ENCODE measurements at regions not wholly inside any gene's neighbourhood (a gene's known extent, or its start where the extent isn't known, plus 50 kb on each side); places are given as distances from the start of the nearest gene placed in this dataset.
"Not testable (repeated sequence)": the region's sequence is repeated elsewhere in the genome, so short reads cannot be mapped to it uniquely, and the experiment has no call there.

DNA sequence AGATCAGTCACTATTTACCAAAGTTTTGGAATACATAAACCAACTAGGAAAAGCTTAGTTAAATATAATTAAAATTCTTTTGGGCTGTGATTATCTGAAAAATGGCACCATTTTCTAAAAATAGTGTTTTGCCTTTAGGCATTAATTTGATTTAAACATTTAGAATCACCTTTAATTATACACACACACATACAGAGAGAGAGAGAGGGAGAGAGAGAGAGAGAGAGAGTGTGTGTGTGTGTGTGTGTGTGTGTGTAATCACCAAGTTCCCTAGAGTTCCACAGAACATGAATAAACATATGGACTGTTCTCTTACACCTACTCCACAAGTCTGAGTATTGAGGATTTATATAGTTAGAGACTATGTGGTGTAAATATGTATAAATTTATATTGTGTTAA, 141.2 kb upstream of the ATXN1 start:
- no peak for DNase-seq

DNA sequence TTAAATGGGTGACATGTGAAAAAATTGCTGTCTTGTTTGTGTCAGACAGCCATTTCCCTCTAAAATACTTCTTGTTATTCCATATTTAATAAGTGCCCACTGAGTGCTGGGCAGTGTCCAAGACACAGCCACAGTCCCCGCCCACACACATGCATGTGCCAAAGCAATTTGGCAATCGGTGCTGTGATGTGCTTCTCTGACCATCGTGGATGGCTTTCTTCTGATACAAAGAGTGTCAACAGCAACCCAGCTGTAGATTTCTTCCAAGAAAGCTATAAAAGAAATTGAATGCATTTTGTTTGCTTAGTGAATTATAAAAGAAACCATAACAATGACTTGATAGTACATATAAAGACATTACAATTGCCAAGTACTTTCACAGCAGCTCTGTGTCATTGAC, 140.5 kb upstream of the ATXN1 start:
- DNase-seq: peak; percentile 40

DNA sequence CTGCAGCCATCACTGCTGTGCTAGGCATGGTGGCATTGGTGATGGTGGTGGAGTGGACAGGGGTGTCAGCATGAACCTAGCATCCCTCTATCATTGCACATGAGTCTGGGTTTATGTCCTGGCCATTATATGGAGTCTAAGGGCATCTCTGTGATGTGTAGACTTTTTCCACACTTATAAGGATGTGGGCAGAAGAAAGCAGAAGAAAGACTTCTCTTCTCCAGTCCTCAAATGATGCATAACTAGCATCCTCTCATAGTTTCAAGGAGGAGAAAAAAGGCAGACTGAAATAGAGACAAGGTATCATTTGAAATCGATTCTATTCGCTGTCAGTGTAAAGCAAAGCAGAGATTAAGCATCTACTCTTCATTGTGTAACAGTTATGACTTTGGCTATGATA, 140.0 kb upstream of the ATXN1 start:
- DNase-seq: no peak

DNA sequence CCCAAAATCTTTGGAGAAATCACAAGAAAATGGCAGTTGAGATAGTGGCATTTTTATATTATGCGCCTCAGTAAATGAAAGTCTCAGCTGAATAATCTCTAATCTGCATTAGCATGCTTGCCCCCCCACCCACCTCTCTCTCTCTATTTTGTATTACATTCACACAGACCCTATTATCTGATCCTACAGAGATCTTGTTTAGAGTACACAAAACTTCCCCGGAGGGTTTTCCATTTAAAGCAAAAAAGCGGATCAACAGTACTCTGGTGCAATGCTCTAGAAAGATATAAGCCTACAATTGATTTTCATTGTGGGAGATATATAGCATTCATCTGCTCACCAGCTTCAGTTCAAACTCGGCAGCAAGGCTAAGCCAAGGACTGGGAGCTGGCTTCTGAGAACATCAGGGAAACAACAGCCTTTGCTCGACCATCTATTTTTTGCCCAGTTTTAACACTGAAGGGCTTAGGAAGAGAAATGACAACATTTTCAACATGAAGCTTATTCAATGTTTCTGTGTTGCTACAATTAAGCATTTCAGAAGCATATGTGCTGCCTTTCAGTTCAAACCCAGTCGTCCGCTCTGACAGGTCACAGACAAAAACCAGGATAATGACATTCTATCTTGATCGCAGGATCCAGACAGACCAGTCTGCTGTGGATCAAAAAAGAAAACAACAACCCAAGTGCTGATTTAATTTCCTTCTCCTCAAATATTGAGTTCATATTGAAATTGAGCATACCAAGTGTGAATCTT, 137.6 kb upstream of the ATXN1 start:
- DNase-seq: no peak

DNA sequence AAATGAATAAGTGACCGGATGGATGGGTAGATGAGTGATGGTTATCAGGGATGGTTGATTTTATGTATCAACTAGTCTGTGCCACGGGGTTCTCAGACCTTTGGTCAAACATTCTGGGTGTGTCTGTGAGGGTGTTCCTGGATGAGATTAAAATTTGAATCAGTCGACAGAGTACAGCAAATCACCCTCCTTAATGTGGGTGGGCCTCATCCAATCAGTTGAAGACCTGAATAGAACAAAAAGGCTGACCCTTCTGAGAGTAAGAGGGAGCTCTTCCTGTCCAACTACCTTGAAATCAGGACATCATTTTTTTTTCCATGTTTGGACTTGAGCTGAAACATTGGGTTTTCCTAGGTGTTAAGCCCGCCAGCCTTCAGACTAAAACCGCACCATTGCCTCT, 136.4 kb upstream of the ATXN1 start:
- no peak for DNase-seq

DNA sequence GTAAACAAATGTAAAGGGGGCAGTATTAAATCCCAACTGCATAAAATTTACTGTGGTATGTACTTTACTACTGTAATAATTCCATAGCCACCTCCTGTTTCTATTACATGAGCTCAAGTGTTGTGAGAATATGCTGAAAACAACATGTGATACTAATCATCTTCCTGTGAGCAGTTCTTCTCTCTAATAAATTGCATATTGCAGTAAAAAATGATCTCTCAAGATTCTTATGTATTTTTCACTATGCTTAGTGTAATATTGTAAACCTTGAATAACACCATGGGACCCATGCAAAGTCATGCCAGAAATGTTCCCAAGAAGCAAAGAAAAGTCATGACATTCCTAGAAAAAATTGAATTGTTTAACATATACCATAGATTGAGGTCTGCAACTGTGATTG, 133.0 kb upstream of the ATXN1 start:
- no peak for DNase-seq

DNA sequence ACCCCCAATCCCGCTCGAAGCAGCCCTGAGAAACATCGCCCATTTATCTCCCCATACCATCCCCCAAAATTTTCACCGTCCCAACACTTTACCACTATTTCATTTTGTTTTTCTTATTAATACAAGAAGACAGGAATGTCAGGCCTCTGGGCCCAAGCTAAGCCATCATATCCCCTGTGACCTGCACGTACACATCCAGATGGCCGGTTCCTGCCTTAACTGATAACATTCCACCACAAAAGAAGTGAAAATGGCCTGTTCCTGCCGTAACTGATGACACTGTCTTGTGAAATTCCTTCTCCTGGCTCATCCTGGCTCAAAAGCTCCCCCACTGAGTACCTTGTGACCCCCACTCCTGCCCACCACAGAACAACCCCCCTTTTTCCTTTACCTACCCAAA, 129.8 kb upstream of the ATXN1 start:
- not testable (repeated sequence) for DNase-seq

DNA sequence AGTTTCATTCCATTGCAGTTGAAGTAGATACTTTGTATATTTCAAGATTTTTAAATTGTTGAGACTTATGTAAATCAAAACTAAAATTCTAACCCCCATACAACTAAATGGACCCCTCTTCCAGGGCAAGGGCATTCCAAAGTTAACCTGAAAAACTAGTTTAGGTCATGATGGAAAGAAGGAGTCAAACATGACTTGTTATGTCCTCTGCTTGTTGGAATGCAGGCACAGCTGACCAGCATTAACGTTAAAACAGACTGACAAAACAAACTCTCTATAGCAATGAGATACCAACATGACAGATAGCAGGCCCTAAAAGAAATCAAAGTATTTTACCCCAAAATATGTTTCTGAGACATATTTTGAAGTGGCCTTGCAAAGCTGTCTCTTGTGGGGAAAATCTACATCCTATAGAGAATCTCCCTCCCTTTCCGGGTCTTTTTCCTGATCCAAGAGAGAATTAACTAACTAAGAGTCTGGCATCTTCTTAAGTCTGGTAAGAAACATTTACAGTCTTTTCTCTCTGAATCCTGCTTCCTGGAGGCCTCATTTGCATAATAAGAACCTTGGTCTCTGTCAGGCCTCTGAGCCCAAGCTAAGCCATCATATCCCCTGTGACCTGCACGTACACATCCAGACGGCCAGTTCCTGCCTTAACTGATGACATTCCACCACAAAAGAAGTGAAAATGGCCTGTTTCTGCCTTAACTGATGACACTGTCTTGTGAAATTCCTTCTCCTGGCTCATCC, 124.3 kb upstream of the ATXN1 start:
- DNase-seq: no peak

DNA sequence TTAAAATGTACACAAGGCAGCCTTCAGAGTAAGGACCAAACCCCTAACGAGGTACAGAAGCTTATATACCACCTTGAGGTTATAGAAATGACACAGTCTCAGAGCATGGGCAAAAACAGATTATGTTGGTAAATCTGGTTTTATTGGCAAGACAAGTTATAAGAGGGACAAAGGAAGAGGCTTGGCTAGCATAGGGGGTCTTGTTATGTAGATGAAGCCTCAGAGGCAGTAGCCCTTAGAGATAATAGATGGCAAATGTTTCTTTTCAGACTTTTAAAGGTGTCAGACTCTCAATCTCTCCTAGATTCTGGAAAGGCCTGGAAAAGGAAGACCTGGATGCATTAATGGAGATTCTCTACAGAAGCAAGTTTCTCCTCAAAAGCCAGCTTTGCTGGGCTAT, 123.3 kb upstream of the ATXN1 start:
- no peak for DNase-seq

DNA sequence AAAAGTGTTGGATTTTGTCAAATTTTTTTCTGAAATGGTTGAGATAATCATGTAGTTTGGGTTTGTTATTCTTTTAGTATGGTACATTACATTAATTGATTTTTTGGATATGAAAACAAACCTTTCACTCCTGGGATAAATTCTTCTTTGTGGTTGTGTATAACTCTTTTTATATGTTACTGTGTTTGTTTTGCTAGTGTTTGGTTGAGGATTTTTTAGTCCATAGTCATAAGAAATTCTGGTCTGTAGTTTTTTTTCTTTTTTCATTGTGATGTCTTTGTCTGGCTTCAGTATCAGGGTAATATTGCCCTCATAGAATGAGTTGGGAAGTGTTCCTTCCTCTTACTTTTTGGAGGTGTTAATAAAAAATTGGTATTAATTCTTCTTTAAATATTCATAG, 122.2 kb upstream of the ATXN1 start:
- no peak for DNase-seq

DNA sequence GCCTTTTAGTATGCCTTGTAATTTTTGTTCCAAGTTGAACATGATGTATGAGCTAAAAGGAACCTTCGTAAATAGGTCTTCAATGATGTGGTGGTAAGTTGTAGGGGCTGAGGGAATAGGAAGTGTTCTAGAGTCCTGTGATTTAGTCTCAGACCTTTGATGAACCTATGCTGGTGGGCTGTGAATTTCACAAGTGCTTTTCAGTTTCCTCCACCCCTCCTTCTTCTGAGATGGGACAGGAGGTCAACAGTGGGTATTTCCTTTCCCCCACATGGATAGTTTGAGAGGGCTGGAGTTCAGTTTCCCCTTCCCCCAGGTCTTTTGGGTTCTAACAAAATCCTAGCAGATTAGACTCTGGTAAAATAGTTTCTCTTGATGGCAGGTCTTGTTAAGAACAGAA, 121.0 kb upstream of the ATXN1 start:
- no peak for DNase-seq

DNA sequence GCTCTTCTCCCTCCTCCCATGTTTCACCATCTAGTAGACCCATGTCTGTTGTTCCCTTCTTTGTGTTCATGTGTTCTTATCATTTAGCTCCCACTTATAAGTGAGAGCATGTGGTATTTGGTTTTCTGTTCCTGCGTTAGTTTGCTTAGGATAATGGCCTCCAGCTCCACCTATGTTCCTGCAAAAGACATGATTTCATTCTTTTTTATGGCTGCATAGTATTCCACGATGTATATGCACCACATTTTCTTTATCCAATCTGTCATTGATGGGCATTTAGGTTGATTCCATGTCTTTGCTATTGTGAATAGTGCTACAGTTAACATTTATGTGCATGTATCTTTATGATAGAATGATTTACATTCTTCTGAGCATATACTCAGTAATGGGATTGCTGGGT, 115.6 kb upstream of the ATXN1 start:
- DNase-seq: not testable (repeated sequence)

DNA sequence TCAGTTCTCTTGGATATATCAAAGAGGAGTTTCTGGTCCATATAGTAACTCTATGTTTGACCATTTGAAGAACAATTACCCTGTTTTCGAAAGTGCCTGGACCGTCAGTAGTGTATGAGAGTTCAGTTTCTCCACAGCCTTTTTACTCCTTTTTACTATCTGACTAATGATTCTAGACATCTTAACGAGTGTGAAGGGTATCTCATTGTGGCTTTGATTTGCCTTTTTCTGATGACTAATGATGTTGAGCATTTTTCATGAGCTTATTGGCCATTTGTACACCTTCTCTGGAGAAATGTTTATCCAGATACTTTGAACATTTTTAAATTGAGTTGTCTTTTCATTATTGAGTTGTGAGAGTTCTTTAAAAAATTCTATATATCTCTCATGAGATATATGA, 114.9 kb upstream of the ATXN1 start:
- no peak for DNase-seq

DNA sequence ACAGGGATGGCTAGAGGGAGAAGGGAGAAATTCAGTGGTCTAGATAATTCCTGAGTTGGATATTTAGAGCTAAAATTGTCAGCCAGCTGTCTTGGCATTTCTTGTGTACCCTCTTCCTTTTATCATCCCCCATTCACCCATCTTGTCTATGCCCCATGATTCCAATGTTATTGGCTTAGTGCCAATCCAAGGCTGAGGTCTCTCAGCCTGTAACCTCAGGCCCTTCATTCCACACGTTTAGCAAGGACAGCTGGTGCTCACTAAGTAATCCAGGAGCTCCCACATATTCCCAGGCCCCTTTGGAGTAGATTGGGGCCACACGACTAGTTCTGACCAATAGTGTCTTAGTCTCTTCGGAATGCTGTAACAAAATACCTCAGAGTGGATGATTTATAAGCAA, 112.4 kb upstream of the ATXN1 start:
- peak; percentile 18 for DNase-seq

DNA sequence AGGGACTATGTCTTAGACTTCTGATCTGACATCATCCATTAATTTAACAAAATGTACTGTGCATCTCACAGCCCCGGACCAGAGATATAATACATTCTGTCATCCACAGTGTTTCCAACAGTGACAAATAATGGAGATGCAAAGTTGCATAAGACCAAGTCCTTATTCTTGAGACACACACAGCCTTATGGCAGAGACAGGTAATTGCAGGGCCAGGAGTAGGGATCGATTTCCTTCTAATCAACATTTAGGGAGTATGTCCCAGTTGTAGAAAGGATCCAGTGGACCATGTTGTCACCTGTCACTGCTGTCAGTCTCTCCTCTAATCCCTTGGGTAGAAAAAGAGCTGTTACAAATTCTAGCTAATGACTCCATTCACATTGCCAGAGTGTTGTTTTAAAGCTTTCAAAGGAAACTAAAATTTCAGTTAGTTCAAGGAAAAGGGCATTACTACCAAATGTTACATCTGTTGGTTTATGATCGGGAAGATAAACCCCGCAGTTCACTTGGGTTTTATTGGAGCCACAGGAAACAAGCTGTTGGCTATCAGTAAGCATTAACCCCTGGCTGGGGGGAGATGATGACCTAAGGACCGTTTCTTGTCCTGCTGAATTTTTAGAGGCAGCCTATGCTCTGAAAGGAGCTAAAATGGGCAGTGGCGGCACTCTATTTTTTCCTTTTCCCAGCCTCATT, 111.4 kb upstream of the ATXN1 start:
- DNase-seq: peak; percentile 86

DNA sequence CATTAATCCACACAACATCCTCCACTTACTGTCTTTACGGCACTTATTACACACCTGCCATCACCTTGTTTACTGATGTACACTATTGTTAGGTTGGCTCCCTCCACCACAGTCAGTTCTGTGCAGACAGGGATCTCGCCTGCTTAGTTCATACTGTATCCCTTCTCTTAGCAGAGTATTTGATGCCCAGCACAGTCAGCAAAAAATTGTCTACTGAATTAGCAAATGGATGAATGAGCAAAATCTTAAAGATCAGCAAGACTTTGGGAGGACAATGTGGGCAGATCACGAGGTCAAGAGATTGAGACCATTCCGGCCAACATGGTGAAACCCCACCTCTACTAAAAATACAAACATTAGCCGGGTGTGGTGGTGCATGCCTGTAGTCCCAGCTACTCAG, 109.8 kb upstream of the ATXN1 start:
- no peak for DNase-seq

DNA sequence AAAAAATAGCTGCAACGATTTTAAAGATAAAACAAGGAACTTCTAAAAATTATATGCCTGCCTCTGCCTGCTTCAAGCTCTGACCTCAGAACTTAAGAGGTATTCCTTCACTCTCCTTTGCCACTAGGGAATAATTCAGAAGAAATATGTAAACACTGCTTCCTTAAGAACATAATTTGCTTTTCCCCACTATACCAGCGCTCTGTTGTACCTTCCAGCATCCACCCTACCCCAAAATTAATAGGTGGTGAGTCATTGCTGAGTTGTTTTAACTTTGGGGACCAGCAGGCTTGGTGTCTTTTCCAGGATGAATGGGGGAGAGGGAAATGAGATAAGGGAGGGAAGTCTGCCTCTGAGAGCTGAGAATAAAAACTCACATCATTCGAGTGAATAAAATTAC, 107.7 kb upstream of the ATXN1 start:
- DNase-seq: peak; percentile 29

DNA sequence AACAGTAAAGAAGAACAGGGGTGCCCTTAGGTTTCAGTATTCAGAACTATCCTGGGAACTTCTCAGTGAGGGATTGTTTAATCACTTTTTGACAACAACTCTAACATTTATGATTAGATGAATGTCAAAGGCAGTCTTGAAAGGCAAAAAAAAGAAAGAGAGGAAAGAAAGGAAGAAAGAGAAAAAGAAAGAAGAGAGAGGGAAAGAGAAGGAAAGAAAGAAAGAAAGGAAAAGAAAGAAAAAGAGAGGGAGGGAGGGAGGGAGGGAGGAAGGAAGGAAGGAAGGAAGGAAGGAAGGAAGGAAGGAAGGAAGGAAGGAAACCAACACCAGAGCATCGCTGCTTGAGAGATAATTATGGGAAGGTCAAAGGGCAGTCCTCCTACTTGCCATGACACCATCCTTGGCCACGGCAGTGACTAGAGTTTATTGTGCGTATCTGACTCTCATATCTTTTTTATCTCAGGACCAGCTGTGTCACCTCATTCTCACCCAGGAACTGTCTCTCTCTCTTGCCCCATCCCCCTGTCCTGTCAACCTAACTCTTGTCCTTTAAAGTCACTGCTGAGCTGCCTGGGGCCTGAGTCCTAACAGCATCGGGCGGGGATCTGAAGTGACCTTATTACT, 96.8 kb upstream of the ATXN1 start:
- DNase-seq: peak; percentile 47

DNA sequence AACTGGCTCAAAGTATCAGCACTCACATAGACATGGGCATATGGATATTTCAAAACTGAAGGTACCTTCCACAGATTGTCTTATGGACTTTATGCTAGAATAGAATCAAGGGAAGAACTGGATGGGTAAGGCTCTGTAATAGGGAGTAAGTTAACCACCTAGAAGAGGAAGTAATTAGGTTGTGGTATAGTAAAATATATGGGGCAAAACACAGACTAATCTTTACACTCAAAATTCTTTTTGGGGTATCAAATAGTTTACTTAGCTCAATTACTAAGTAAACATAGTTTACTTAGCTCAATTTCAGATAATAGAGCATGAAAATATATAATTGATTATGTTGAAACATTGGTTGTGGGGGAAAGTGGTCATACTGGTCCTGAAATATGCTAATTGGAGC, 94.2 kb upstream of the ATXN1 start:
- peak; percentile 27 for DNase-seq

DNA sequence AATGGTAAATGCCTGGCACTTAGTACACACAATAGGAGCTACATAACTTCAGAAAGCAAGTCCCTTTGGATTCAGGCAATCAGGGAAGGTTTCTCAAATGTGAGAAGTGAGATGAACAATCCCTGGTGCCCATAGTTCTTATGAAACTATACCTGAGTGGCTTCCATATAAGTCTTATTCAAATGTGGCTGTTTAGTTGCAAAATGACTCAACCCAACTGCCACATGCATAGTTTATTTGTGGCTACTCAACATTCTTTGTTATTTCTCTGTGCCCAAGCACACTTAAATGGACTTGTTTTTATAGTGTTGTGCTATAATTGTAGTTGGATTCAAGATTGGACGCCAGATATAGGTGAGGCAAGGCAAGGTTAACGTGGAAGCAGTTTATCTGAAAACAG, 93.7 kb upstream of the ATXN1 start:
- no peak for DNase-seq

DNA sequence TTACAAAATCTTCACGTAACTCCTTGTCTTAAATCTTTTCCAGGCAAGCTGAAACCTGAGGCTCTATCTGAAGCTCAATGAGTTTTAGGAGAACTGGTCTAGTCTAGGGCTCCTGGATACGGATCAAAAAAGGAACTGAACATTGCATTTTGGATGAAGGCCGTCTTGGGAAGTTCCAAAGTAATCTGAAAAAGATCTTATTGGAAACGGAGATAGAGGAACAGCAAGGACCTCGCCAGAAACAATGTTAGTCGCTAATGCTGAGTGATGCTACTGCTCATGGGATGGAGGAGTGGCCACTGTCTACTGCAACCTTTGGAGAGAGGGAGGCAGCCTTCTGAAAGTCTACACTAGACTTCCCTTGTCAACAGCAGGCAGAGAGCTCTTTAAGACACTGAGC, 91.4 kb upstream of the ATXN1 start:
- no peak for DNase-seq

DNA sequence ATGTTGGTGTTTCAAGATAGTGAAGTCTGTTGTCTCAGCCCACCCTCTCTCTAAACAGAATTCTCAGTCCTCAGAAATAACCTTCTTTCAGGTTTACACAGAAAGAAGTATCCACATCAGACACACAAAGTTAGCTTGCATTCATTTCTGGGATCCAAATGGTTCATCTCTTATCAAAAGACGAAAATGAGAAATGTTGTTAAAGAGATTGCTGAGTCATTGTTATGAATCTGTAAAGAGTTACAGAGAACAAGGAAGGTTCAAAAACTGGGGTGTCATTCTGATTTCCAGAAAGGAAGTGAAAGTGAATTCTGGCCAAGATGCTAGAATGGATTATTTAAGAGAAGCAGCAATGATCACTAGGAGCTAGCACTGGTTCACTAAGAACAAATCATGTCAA, 90.5 kb upstream of the ATXN1 start:
- peak; percentile 80 for DNase-seq

DNA sequence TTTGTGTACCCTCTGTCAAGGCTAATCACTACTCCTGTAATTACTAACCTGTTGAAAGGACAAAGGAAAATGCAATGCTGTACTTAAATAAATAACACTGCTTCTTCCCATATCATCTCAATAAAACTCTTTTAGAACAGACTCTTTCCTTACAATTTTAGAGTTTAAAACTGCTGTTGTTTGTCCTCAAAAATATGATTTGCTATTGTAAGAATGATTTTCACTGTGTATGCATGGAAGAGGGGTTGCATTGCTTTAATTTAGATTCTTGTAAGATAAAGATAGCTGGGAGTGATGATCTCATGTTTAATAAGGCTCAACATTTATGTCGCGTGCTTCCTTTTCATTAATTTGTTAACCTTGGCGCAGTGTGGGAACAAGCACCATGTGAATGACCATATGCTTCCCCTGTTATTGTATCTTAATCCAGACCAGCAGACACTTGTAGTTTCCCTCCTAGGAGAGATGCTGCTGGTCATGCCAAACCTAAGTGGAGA, 89.8 kb upstream of the ATXN1 start:
- DNase-seq: no peak

DNA sequence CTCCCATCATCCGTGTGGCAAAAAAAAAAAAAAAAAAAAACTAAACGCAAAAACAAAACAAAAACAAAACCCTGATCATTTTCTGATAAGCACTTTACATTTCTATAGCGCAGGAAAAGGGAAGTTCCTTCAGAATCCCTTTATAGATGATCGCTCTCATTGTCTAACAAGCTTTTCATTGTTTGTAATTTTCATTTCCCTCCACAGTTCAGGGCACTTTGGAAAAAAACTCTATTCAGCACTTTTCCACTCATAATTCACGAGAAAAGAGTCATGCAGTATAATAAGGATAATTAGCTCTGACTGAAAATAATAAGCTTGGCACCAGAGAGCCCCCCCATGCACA, 89.4 kb upstream of the ATXN1 start:
- DNase-seq: peak; percentile 51
